ENCODE measurements at regions not wholly inside any gene's neighbourhood (a gene's known extent, or its start where the extent isn't known, plus 50 kb on each side); places are given as distances from the start of the nearest gene placed in this dataset.

DNA sequence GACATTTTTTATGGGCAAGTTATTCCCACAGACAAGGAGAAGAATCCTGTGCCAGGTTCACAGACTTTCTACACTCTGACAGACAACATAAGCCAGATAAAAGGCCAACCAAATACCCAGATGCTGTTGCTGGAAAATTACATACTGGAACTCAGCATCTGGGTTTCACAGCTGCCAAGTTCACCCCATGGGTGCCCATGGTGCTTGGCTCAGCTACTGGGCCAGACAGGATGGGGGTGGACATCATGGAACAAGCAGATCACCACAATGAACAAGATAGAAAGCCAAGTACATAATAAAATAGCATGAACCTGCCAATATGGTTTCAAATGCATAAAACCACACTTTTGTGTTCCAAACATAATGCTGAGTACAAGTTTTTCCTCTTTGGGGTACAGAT lies 999.8 kb downstream of the NR2F1-AS1 start:
- H2AFZ ChIP-seq (ENCODE audit: low read depth, low read length) = no peak overlapping the region
- H3K36me3 ChIP-seq (ENCODE audit: insufficient read depth, low read length) = no peaks in the 10 kb centered on the region
- TF ChIP-seq RAD21 (conservative IDR thresholded peaks at IDR 0.05) (no peak), EZH2 (IDR thresholded peaks at IDR 0.05; ENCODE audit: borderline replicate concordance, insufficient read depth, low read length, poor library complexity, severe bottlenecking) (no peak), TAF1 (IDR thresholded peaks at IDR 0.05; ENCODE audit: low read depth) (no peak), POLR2AphosphoS5 (IDR thresholded peaks at IDR 0.05) (no peak), MXI1 (conservative IDR thresholded peaks at IDR 0.05; ENCODE audit: poor library complexity, severe bottlenecking) (no peak), EP300 (conservative IDR thresholded peaks at IDR 0.05; ENCODE audit: poor library complexity, severe bottlenecking) (no peak), SMC3 (conservative IDR thresholded peaks at IDR 0.05; ENCODE audit: poor library complexity) (no peak)
- TF ChIP-seq, protein P1, sequence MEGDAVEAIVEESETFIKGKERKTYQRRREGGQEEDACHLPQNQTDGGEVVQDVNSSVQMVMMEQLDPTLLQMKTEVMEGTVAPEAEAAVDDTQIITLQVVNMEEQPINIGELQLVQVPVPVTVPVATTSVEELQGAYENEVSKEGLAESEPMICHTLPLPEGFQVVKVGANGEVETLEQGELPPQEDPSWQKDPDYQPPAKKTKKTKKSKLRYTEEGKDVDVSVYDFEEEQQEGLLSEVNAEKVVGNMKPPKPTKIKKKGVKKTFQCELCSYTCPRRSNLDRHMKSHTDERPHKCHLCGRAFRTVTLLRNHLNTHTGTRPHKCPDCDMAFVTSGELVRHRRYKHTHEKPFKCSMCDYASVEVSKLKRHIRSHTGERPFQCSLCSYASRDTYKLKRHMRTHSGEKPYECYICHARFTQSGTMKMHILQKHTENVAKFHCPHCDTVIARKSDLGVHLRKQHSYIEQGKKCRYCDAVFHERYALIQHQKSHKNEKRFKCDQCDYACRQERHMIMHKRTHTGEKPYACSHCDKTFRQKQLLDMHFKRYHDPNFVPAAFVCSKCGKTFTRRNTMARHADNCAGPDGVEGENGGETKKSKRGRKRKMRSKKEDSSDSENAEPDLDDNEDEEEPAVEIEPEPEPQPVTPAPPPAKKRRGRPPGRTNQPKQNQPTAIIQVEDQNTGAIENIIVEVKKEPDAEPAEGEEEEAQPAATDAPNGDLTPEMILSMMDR (IDR thresholded peaks at IDR 0.05; ENCODE audit: poor library complexity, severe bottlenecking) = no peak
- TF ChIP-seq, protein P2, sequence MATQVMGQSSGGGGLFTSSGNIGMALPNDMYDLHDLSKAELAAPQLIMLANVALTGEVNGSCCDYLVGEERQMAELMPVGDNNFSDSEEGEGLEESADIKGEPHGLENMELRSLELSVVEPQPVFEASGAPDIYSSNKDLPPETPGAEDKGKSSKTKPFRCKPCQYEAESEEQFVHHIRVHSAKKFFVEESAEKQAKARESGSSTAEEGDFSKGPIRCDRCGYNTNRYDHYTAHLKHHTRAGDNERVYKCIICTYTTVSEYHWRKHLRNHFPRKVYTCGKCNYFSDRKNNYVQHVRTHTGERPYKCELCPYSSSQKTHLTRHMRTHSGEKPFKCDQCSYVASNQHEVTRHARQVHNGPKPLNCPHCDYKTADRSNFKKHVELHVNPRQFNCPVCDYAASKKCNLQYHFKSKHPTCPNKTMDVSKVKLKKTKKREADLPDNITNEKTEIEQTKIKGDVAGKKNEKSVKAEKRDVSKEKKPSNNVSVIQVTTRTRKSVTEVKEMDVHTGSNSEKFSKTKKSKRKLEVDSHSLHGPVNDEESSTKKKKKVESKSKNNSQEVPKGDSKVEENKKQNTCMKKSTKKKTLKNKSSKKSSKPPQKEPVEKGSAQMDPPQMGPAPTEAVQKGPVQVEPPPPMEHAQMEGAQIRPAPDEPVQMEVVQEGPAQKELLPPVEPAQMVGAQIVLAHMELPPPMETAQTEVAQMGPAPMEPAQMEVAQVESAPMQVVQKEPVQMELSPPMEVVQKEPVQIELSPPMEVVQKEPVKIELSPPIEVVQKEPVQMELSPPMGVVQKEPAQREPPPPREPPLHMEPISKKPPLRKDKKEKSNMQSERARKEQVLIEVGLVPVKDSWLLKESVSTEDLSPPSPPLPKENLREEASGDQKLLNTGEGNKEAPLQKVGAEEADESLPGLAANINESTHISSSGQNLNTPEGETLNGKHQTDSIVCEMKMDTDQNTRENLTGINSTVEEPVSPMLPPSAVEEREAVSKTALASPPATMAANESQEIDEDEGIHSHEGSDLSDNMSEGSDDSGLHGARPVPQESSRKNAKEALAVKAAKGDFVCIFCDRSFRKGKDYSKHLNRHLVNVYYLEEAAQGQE (IDR thresholded peaks at IDR 0.05; ENCODE audit: borderline replicate concordance) = no peak
- no peaks in the 10 kb centered on the region for H3K27me3 ChIP-seq (ENCODE audit: insufficient read depth, low read depth, low read length)
- no peaks in the 10 kb centered on the region for H3K9me3 ChIP-seq (ENCODE audit: low read length)
- H4K20me1 ChIP-seq (ENCODE audit: insufficient read depth) = no peaks in the 10 kb centered on the region
- no peaks in the 10 kb centered on the region for H3K9me2 ChIP-seq (ENCODE audit: insufficient read depth, low read length)
- H3K27ac ChIP-seq (ENCODE audit: low read length) = no peak overlapping the region
- no peaks in the 10 kb centered on the region for H3F3A ChIP-seq (ENCODE audit: insufficient read depth, low read length, poor library complexity, severe bottlenecking)
- no peaks in the 10 kb centered on the region for H3K79me2 ChIP-seq (replicated peaks; ENCODE audit: insufficient read depth, low read length)
- H3K4me3 ChIP-seq (ENCODE audit: low read length) = no peak overlapping the region
- no peak overlapping the region for H3K4me2 ChIP-seq (ENCODE audit: low read length)
- H3K9ac ChIP-seq (ENCODE audit: low read length) = no peak overlapping the region

DNA sequence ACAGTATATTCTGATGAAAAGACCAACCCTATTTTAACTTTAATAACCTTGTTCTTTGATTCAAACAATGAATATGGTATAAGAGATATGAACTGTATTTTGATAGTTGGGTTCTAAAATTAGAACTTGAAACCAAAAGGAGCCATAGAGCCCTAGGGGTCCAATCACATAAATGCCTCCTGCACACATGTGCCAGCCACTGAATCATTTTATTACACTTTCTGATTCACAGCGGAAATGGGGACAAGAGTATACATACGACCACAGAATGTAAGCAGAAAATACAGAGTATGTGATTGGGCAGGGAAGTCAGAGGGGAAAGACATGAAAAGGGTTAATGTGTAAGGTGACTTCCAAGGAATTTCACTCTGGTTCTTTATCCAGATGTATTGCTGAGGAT lies 1000.2 kb downstream of the NR2F1-AS1 start:
- Histone ChIP-seq H3K4me2 (ENCODE audit: low read length) (no peak overlapping the region), H3K9ac (ENCODE audit: low read length) (no peak overlapping the region), H3K27ac (ENCODE audit: low read length) (no peak overlapping the region), H3K9me3 (ENCODE audit: low read length) (no peaks in the 10 kb centered on the region), H4K20me1 (ENCODE audit: insufficient read depth) (no peaks in the 10 kb centered on the region), H3K9me2 (ENCODE audit: insufficient read depth, low read length) (no peaks in the 10 kb centered on the region), H3K79me2 (replicated peaks; ENCODE audit: insufficient read depth, low read length) (no peaks in the 10 kb centered on the region), H2AFZ (ENCODE audit: low read depth, low read length) (no peak overlapping the region), H3F3A (ENCODE audit: insufficient read depth, low read length, poor library complexity, severe bottlenecking) (no peaks in the 10 kb centered on the region), H3K27me3 (ENCODE audit: insufficient read depth, low read depth, low read length) (no peaks in the 10 kb centered on the region), H3K4me3 (ENCODE audit: low read length) (no peak overlapping the region), H3K36me3 (ENCODE audit: insufficient read depth, low read length) (no peaks in the 10 kb centered on the region)
- TF ChIP-seq SMC3 (conservative IDR thresholded peaks at IDR 0.05; ENCODE audit: poor library complexity) (no peak), EZH2 (IDR thresholded peaks at IDR 0.05; ENCODE audit: borderline replicate concordance, insufficient read depth, low read length, poor library complexity, severe bottlenecking) (no peak), EP300 (conservative IDR thresholded peaks at IDR 0.05; ENCODE audit: poor library complexity, severe bottlenecking) (no peak), POLR2AphosphoS5 (IDR thresholded peaks at IDR 0.05) (no peak)
- TF ChIP-seq, protein P1 (IDR thresholded peaks at IDR 0.05; ENCODE audit: poor library complexity, severe bottlenecking) = no peak
- TF ChIP-seq, protein P2 (IDR thresholded peaks at IDR 0.05; ENCODE audit: borderline replicate concordance) = no peak
